NCI-H774 (cell line): ENCODE measurements at regions not wholly inside any gene's neighbourhood (a gene's known extent, or its start where the extent isn't known, plus 50 kb on each side); places are given as distances from the start of the nearest gene placed in this dataset.
"Not testable (repeated sequence)": the region's sequence is repeated elsewhere in the genome, so short reads cannot be mapped to it uniquely, and the experiment has no call there.

ENCODE experiments used
- DNase-seq: peaks from one replicate; lab custom pipeline; 2025; lab: John Stamatoyannopoulos, UW

- no peak for DNase-seq
These were observed 367.3 kb downstream of the UTRN start for GRCh38 chr6:144652292-144652891.

- DNase-seq: no peak
These were observed 368.9 kb downstream of the UTRN start for GRCh38 chr6:144653885-144654505.

DNA sequence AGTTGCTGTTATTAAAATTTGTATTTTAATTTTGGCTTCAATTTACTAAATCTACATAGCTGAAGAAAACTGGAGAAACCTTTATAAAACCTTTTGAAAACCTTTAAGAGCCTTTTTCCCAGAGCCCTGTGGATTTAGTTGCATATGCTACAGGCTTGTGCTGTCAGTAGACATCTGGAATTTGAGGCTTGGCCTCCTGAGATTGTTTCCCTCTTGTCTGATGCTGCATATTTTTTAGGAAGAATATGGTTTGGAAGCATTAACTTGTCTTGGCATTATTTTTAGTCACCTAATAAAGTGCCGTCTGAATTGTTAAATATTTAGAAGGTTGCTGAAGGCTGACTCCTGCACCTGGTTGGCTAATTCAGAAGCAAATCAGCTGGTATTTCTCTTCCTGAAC, 369.4 kb downstream of the UTRN start:
- no peak for DNase-seq

DNA sequence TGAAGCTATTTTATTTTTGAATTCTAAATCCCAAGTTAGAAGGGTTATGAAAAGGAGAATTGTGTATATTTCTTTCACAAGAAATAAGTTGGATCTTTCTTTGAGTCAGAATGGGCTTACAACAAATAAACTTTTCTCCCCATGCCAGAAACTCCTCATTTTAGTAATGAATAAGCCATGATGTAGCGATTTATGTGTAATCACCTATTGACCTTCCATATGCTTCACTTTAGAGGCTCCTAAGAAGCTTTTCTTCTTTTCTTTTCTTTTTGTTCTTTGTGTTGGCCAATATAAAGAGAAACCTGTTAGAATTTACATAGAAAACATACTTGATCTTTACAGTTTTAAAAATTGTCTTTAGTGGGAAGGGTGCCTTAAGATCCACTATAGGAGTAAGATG, 370.2 kb downstream of the UTRN start:
- no peak for DNase-seq

DNA sequence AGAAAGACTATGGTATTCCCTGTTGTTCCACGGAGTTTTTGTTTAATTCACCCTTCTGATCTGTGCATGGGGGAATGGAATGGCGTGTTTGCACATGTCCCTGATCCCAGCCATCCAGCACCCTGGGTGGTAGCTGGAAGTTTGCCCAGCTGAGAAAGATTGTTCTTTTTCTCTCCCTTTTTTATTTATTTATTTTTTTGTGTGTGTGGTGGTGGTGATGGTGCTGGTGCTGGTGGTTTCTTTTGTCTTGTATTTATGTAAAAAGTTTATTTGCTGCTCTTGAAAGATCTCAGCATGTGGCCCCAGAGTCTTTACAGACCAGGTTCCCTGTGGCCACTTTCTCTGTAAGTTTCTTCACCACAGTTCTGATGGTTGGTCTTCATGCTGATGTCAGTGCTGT, 372.6 kb downstream of the UTRN start:
- DNase-seq: peak; percentile 15

GRCh38 chr6:144659202-144660182, 374.4 kb downstream of the UTRN start:
- DNase-seq: peak; percentile 33

- no peak for DNase-seq
These were observed 375.5 kb downstream of the UTRN start for GRCh38 chr6:144660561-144661115.

- DNase-seq: no peak
These were observed 376.1 kb downstream of the UTRN start for GRCh38 chr6:144661116-144661806.

- no peak for DNase-seq
These were observed 377.8 kb downstream of the UTRN start for GRCh38 chr6:144662812-144663365.

DNA sequence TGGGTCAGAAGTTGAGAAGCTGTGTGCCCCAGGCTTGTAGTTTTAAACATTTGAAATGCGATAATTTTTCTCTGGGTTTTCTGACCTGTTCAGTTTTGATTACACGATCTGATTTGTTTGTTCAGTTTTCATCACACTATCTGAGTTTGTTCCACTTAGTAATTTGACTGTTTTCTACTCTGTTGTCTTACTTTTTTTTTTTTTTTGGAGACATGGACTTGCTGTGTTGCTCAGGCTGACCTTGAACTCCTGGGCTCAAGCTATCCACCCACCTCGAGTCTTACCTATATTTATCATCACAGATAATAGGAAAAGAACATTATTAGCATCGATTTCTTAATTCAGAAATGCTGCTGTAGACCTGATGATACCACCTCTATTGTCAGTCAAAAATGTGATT, 379.1 kb downstream of the UTRN start:
- DNase-seq: no peak

- no peak for DNase-seq
These were observed 379.8 kb downstream of the UTRN start for GRCh38 chr6:144664947-144665346.

GRCh38 chr6:144665932-144666450, 380.9 kb downstream of the UTRN start:
- no peak for DNase-seq

- no peak for DNase-seq
These were observed 381.6 kb downstream of the UTRN start for GRCh38 chr6:144666781-144667180.

- no peak for DNase-seq
These were observed 382.7 kb downstream of the UTRN start for GRCh38 chr6:144667532-144668503.

- DNase-seq: not testable (repeated sequence)
These were observed 385.1 kb downstream of the UTRN start for GRCh38 chr6:144670259-144670658.

GRCh38 chr6:144673807-144674206, 388.7 kb downstream of the UTRN start:
- DNase-seq: no peak

- DNase-seq: peak; percentile 26
These were observed 390.2 kb downstream of the UTRN start for GRCh38 chr6:144675231-144675861.

DNA sequence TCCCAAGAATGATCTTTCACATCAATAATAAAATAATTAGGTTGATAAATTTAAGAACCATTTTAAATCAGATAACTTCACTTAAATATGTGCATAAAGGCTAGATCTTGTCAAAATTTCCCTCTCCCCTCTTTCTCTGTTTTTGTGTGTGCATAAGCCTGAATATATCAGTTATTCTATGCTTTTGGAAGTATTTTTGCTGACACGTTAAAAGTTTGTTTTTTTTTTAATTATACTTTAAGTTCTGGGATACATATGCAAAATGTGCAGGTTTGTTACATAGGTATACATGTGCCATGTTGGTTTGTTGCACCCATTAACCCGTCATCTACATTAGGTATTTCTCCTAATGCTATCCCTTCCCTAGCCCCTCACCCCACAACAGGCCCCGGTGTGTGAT, 391.2 kb downstream of the UTRN start:
- not testable (repeated sequence) for DNase-seq

DNA sequence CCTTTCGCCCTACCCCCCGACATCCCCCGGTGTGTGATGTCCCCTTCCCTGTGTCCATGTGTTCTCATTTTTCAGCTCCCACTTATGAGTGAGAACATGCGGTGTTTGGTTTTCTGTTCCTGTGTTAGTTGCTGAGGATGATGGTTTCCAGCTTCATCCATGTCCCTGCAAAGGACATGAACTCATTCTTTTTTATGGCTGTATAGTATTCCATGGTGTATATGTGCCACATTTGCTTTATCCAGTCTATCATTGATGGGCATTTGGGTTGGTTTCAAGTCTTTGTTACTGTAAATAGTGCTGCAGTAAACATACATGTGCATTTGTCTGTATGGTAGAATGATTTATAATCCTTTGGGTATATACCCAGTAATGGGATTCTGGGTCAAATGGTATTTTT, 392.1 kb downstream of the UTRN start:
- not testable (repeated sequence) for DNase-seq

GRCh38 chr6:144678844-144679243, 393.7 kb downstream of the UTRN start:
- DNase-seq: no peak
